GM18858 (cell line): ENCODE measurements at regions not wholly inside any gene's neighbourhood (a gene's known extent, or its start where the extent isn't known, plus 50 kb on each side); places are given as distances from the start of the nearest gene placed in this dataset.

ENCODE experiments used
- ATAC-seq: cut with Tn5 transposase; IDR thresholded peaks from one replicate; pipeline ENCODE4 v1.9.1; 2021; ENCODE audit not compliant: unreplicated experiment

DNA sequence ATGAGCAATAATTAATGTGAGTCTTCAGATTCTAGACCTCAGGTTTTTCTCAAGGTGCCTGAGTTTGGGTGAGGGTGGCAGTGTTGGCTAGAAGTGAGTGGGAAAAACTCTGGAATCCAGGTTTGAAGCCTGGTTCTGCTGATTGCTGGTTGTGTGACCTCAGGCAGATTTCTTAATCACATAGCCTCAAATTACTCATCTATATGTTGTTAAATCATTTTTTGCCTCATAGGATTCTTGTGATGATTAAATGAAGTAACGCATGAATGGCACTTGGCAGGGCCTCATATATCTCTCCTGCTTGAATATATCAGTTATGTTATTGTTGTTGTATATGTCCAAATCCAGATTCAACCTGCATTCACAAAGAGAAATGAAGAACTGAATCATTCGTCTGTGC is 60.5 kb downstream of the NR2F2 start:
- ATAC-seq: no peak

- ATAC-seq: no peak
Measured at GRCh38 chr15:96392380-96393208, 62.1 kb downstream of the NR2F2 start.

DNA sequence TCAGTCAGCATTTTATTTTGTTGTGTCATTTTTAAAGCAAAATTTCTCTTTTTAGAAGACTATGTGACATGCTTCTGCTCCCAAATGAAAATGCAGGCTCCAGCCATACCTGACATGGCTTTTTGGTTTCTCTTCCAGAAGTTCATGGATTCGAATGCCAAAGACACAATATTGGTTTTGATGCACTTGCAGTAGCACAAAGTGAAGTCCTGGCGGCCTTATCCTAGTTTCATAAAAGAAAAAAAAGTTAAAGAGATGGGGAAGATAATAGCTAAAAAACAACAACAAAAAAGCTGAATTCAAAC is 62.7 kb downstream of the NR2F2 start:
- ATAC-seq: no peak

DNA sequence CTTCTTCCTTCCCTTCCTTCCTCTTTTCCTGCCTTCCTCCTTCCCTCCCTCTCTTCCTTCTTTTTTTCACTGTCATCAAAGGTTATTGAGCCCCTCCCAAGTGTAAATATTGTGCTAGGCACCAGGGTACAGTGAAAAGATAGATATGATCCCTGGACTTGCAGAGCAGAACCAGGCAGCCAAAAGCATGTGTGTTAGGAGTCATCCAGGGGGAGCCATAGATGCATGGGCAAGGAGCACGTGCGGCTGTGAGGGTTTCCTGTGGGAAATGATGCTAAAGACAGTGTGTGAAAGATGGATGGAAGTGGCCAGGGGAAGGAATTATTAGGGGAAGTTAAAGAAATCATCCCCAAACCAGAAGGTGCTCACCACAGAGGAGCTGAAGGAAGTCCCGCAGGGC is 65.2 kb downstream of the NR2F2 start:
- ATAC-seq: no peak

DNA sequence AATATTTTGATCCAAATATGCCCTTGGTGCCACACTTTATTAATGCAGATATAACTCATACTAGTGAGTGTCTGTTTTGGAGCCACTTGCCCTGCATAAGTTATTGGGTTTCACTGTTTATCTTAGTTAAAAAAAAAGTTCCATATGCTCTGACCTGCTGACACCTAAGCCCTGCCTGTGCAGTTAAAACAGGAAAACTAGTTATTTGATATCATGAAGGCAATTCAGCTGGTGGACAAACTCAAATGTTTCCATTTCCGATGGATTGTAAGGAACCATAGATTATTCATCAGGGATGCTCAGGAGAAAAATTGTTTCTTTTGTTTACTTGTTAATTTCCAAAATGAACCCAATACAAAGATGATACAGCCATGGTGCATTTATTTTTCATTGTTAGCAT is 68.3 kb downstream of the NR2F2 start:
- no peak for ATAC-seq

DNA sequence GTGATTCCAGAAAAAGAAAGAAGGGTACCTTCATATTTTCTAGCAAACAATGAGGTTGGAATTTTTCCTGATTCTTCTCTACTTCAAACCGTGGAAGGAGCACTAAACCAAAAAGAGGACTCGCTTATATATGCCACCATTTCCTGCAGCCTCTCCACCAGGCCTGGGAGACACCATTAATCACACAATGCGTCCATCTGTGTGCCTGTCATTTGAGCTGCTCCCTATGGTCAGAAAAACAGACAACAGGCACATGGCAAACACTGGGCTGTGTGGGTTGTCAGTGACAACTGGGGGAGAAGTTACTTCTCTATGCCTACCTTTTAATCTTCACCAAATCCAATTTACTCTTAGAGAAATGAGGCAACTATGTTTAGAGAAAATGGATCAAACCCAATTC is 71.9 kb downstream of the NR2F2 start:
- ATAC-seq: no peak

GRCh38 chr15:96403071-96403470 is 72.6 kb downstream of the NR2F2 start:
- ATAC-seq: no peak

GRCh38 chr15:96403932-96404331 is 73.4 kb downstream of the NR2F2 start:
- ATAC-seq: no peak

DNA sequence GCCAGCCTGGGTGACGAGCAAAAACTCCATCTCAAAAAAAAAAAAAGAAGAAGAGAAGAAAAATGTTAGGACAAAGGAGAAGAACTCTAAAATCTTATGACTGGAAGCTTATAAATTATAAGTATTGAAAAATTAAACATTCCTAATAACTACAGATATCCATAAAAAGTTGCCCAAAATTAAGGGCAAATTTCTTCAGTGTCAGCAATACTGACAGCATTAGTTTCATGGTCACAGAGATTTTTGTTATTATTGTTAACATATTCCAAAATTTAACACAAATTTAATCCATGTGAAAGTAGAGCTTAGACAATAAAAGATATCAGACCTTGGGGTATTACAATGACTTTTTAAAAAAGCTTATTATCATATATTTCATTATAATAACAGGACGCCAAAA is 74.1 kb downstream of the NR2F2 start:
- ATAC-seq: no peak

- no peak for ATAC-seq
Measured at GRCh38 chr15:96406291-96406690, 75.8 kb downstream of the NR2F2 start.

GRCh38 chr15:96406701-96407100 is 76.2 kb downstream of the NR2F2 start:
- ATAC-seq: no peak

GRCh38 chr15:96407482-96407881 is 77.0 kb downstream of the NR2F2 start:
- ATAC-seq: no peak

DNA sequence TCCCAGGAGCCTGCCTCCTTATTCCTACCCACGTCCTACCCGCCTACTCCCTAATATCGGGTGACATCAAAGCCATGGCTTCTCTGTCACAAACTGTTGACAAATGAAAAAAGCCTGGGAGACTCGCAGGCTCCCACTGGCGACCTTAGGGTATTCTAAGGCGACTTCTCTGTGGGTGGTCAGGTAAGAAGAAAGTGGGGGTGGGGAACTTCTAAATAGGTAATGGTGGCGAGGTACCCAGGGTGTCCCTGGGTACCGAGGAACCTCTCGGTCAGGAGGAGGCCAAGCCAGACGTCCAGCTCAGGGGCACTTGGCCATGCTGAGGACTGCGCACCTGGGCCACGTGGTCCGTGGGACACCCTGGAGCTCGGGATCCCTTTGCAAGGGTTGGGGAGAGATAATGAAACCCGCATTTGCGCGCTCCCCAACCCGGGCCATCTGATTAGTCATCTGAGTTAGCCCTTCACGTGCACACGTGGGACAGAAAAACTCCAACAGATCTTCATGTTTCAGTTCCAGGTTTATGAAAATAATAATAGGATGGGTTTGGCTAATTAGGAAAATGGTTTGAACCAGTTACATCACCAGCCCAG is 78.2 kb downstream of the NR2F2 start:
- no peak for ATAC-seq

DNA sequence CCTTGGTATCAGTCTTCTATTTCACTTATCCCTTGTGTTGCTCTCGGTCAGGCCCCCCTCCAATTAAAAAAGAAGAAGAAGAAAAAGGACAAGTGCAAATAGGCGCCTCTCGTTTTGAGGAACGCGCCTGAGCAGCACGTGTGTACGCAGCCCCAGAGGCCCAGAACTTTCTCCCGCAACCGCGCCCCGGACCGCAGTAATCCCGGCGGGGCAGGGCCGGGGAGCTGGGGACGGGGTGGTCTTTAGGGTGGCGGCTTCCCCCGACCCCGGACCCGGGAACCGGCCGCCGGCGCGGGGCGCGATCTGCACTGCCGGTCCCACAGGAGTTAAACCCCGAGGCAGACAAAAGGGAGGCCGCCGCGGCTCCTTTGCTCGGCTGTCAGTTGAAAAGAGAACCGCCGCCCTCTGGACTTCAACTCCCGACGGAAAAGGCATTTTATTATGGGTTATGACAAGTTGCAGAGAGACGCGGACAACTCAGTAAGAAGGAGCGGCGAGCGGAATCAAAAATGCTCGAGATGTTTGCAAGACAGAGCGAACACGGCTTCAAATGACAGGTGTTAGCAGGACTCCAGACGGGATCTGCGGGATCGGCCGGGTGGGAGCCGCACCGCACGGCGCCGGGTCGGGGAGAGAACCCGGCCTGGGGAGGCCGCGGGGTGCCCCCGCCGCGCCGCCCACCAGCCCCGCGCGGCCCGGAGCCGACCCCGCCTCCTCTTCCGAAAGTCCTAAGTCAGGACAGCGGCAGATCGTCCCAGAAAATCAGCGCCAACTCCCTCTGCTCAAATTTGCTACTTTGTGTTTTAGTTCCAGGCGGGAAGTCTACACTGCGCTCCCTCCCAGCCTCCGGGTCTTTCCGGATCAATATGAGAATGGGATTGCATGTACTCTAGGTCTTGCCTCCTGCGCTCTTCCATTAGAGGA is 79.0 kb downstream of the NR2F2 start:
- no peak for ATAC-seq

DNA sequence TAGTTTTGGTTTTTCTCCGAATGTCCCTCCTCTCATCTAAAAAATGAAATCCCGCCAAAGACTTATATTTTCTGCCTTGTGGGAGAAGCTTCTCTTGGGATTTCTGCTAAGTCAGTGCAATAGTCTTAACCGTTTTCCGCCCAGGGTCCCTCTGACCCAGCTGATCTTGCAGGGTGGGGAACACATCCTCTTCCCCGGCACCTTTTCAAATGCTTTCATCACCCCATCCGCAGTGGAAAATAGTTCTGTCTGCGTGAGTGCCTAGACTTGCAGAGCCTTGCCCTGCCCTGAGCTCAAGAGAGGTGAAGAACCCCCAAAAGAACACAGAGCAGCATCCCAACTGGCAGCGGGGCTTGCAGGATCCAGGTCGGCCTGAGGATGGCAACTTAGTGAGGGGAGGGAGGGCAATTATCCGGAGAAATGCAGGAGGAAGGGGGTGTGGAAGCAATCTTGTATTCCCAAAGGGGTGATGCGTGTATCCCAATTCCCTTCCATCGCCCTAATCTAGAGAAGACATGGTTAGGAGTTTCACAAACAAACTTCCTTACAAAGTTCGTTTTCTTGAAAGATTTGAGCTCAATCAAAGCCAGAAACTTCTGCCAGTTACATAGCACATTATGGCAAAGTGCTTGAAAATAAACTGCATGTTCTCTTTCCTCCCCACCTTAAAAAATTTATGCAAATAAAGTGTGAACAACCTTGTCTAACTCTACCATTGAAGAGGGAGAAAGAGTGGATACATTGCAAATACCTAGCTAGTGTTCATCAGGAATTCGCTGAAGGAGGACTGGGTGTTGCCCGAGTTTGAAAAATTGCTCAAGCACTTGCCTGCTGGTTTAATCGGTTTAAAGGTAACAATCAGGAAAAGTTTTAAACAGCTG is 79.9 kb downstream of the NR2F2 start:
- no peak for ATAC-seq

DNA sequence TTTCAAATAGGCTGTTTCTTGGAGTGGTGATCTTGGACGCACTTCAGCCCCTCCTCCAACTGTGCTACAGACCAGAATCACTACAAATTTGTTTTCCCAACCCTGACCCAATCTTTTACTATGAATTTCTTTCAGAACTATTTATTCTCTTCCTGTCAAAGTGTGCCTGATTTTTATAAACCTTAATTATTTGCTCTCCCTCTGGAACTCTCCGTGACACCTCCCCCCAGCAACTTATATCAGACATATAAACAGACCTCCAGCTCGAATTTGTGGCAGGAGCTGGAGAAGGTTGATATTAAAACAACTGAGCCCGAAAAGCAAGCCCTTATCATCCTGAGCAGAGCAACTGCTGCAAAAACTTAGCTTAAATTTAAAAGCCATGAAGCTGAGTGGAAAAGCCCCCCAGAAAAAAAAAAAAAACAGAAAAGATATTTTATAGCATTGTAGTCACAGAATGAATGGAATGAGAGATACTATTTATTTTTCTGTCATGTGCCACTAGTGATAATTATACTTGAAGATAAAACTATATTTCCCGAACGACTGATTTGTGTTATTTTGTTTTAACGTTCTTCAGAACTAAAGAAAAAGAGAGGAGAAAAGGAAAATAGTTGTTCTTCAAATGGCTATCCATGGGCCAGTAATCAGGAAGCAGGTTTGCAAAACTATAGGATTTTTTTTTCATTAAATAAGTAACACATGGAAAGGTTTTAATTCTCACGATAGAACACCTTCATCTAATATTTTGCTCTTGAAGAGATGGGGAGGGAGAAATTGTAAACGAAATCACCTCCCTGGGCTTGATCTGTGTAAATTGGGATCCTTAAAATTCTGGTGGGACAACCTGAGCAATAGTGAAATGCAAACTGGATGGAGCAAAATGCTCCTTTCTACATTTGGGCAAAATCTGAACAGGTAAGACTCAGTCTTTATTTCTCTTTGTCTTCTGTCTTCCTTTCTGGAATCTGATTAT is 80.8 kb downstream of the NR2F2 start:
- ATAC-seq: no peak

GRCh38 chr15:96412045-96412905 is 81.8 kb downstream of the NR2F2 start:
- ATAC-seq: no peak

- ATAC-seq: no peak
Measured at GRCh38 chr15:96412906-96413231, 82.4 kb downstream of the NR2F2 start.

- ATAC-seq: no peak
Measured at GRCh38 chr15:96413657-96414056, 83.2 kb downstream of the NR2F2 start.
